ENCODE measurements at regions not wholly inside any gene's neighbourhood (a gene's known extent, or its start where the extent isn't known, plus 50 kb on each side); places are given as distances from the start of the nearest gene placed in this dataset.

- Mint-ChIP-seq H3K4me3 (no peak overlapping the region), H3K4me1 (ENCODE audit: low read depth) (peaks cover 13% of the 10 kb centered on the region), H3K27ac (no peak overlapping the region)
Observed at GRCh38 chr3:102135316-102135715, 286.0 kb downstream of the NFKBIZ start.

GRCh38 chr3:102136183-102136582 is 286.9 kb downstream of the NFKBIZ start:
- H3K9me3 Mint-ChIP-seq (ENCODE audit: low read depth), result no peaks in the 10 kb centered on the region
- H3K4me1 Mint-ChIP-seq (ENCODE audit: low read depth), result peaks cover 7% of the 10 kb centered on the region
- no peaks in the 10 kb centered on the region for H3K27me3 Mint-ChIP-seq
- no peaks in the 10 kb centered on the region for H3K36me3 Mint-ChIP-seq
- no peak overlapping the region for H3K27ac Mint-ChIP-seq
- H3K4me3 Mint-ChIP-seq, result no peak overlapping the region

More at GRCh38 chr3:102135316-102135715, 286.0 kb downstream of the NFKBIZ start:
- no peaks in the 10 kb centered on the region for H3K36me3 Mint-ChIP-seq
- no peaks in the 10 kb centered on the region for H3K27me3 Mint-ChIP-seq
- H3K9me3 Mint-ChIP-seq (ENCODE audit: low read depth), result no peaks in the 10 kb centered on the region

- Mint-ChIP-seq H3K4me3 (no peak overlapping the region), H3K9me3 (ENCODE audit: low read depth) (no peaks in the 10 kb centered on the region), H3K27me3 (no peaks in the 10 kb centered on the region), H3K36me3 (no peaks in the 10 kb centered on the region), H3K4me1 (ENCODE audit: low read depth) (peaks cover 7% of the 10 kb centered on the region), H3K27ac (no peak overlapping the region)
Observed at GRCh38 chr3:102140116-102140515, 290.8 kb downstream of the NFKBIZ start.

DNA sequence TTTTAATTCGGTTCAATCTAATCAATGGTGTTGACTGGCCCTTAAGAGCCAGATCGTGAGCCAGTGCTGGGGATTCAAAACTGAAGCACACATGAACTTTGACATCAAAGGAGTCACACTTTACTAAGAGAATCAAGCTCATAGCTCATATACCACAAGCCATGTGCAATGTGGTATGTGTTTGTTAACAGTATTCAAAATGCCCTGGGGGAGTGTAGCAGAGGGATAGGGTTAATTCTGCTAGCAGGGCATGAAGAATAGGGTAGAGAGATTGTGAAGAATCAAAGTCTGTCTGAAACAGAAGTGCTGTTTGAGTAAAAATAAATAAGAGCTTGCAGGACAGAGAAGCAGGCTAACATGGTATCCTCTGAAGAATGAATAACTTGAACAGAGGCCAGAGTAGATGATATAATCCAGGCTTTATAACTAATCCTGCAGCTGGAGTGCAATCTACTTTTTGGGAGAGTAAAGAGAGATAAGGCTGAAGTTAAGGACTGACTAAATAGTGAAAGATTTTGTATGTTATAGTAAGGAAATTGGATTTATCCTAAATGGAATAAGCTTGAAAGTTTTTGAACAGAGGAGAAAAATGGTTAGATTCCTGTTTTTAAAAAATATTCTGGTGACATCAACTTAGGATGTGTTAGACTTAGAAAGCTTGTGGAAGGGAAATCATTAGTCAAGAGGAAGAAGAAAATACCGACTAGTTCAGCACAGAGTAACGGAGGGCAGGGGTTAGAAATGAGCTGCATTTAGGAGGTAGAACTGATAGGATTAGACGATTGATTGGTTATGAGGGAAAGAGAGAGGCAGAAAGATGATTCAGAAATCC is 292.0 kb downstream of the NFKBIZ start:
- no peaks in the 10 kb centered on the region for H3K27me3 Mint-ChIP-seq
- H3K4me1 Mint-ChIP-seq (ENCODE audit: low read depth), result peaks cover 2% of the 10 kb centered on the region
- H3K4me3 Mint-ChIP-seq, result no peak overlapping the region
- no peaks in the 10 kb centered on the region for H3K36me3 Mint-ChIP-seq
- no peaks in the 10 kb centered on the region for H3K9me3 Mint-ChIP-seq (ENCODE audit: low read depth)
- no peak overlapping the region for H3K27ac Mint-ChIP-seq

DNA sequence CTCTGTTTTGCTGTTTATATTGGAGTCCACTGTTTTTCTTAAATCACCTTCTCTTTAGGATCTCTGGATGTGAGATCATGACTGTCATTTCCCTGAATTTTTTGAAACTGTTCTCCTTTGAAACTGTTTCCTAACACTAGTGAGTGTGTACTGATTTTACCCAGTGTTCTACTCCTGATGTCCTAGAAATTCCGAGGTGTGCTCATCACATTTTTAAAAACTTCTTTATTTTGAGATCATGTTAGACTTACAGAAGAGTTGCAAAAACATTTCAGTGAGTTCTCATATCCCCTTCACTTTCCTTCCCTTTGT is 292.6 kb downstream of the NFKBIZ start:
- Mint-ChIP-seq H3K4me3 (no peak overlapping the region), H3K4me1 (ENCODE audit: low read depth) (peaks cover 2% of the 10 kb centered on the region), H3K27ac (no peak overlapping the region), H3K36me3 (no peaks in the 10 kb centered on the region), H3K27me3 (no peaks in the 10 kb centered on the region), H3K9me3 (ENCODE audit: low read depth) (no peaks in the 10 kb centered on the region)

DNA sequence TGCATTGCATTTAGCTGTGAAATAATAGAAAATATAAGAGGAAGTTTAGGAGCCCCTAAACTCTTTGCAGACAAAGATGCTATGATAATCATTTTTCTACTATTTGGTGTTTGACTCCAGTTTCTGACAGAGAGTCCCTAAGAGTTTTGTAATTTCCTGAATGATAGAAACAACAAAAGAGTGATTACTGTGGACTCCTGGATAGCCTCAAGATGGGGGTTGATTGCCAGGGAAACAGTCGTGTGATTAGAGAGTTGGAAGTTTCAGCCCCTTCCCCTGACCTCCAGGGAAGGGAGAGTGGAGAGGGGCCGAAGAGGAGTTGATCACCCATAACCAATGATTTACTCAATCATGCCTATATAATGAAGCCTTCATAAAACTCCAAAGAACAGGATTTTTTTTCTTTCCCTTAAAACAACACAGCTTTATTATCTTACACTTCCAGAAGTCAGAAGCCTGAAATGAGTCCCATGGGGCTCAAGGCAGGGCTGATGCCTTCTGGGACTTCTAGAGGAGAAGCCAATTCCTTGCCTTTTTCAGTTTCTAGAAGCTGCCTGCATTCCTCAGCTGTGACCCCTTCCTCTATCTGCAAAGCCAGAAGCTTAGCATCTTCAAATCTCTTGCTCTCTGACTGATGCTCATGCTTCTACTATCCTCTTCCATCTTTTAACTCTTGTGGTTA is 292.3 kb upstream of the ZPLD1 start:
- peaks cover 2% of the 10 kb centered on the region for H3K4me1 Mint-ChIP-seq (ENCODE audit: low read depth)

GRCh38 chr3:102143536-102143935 is 291.3 kb upstream of the ZPLD1 start:
- peaks cover 2% of the 10 kb centered on the region for H3K4me1 Mint-ChIP-seq (ENCODE audit: low read depth)
- peaks cover 5% of the 10 kb centered on the region for H3K36me3 Mint-ChIP-seq
- no peaks in the 10 kb centered on the region for H3K27me3 Mint-ChIP-seq
- no peak overlapping the region for H3K27ac Mint-ChIP-seq
- no peak overlapping the region for H3K4me3 Mint-ChIP-seq
- no peaks in the 10 kb centered on the region for H3K9me3 Mint-ChIP-seq (ENCODE audit: low read depth)

More for the DNA sequence above, 292.3 kb upstream of the ZPLD1 start:
- Mint-ChIP-seq H3K27me3 (no peaks in the 10 kb centered on the region), H3K36me3 (peaks cover 2% of the 10 kb centered on the region), H3K27ac (no peak overlapping the region), H3K9me3 (ENCODE audit: low read depth) (no peaks in the 10 kb centered on the region), H3K4me3 (no peak overlapping the region)

- Mint-ChIP-seq H3K4me3 (no peak overlapping the region), H3K9me3 (ENCODE audit: low read depth) (no peaks in the 10 kb centered on the region), H3K4me1 (ENCODE audit: low read depth) (peaks cover 2% of the 10 kb centered on the region), H3K27me3 (no peaks in the 10 kb centered on the region), H3K36me3 (peaks cover 7% of the 10 kb centered on the region), H3K27ac (no peak overlapping the region)
Observed at GRCh38 chr3:102144063-102144462, 290.8 kb upstream of the ZPLD1 start.

GRCh38 chr3:102148598-102149337 is 286.0 kb upstream of the ZPLD1 start:
- Mint-ChIP-seq H3K4me3 (no peak overlapping the region), H3K27ac (no peak overlapping the region), H3K27me3 (no peaks in the 10 kb centered on the region), H3K36me3 (peaks cover 33% of the 10 kb centered on the region), H3K9me3 (ENCODE audit: low read depth) (peaks cover 24% of the 10 kb centered on the region), H3K4me1 (ENCODE audit: low read depth) (peaks cover 13% of the 10 kb centered on the region)

GRCh38 chr3:102151935-102152334 is 282.9 kb upstream of the ZPLD1 start:
- Mint-ChIP-seq H3K9me3 (ENCODE audit: low read depth) (peaks cover 24% of the 10 kb centered on the region), H3K4me3 (no peak overlapping the region), H3K27me3 (no peaks in the 10 kb centered on the region), H3K36me3 (peaks cover 33% of the 10 kb centered on the region), H3K27ac (no peak overlapping the region), H3K4me1 (ENCODE audit: low read depth) (peaks cover 17% of the 10 kb centered on the region)

DNA sequence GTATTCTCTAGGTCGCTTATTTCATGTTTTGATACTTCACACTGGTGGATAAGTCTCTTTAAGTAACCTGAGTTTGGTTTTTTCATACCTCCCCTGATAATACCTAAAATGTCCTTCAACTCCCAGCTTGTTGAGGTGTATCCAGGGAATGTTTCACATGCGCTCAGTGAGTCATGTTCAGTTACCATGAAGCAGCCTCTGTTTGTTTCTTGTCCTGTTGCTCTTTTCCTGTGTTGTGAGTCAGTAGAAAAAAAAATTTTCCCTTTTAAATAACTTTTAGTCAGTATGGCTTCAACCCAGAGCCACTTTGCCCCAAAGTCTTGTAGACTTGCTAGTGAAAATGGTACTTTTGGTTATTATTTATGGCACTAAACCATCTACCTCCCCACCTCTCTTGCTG is 278.4 kb upstream of the ZPLD1 start:
- Mint-ChIP-seq H3K4me1 (ENCODE audit: low read depth) (peaks cover 20% of the 10 kb centered on the region), H3K9me3 (ENCODE audit: low read depth) (peaks cover 9% of the 10 kb centered on the region), H3K27me3 (no peaks in the 10 kb centered on the region), H3K4me3 (no peak overlapping the region), H3K27ac (no peak overlapping the region), H3K36me3 (peaks cover 11% of the 10 kb centered on the region)

DNA sequence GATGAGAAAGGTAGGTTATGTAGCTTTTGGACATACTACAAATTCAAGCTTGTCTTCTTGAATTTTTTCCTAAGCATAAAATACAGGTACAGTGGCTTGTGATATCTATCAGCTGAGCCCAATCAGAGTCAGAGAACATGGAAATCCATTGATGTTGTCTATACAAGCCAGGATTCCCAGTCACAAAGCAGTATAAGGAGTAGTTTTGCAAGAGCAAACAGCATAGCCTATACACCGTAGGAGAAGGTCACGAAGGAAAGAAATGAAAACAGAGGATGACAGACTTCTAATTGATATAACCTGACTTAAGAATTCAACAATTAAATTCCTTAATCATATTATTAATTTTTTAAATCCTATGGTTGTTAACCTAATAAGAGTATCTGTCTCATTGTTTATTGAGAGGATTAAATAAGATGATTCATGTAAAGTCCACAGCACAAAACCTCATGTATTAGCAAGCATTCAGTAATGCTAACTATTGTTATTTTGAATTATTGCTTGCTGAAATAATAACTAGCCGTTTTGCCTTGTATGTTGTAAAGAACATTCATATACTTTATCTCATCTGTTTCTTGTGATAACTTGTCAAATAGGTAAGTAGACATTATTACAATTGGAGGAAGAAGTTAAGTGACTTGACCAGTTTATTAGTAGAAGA is 276.6 kb upstream of the ZPLD1 start:
- Mint-ChIP-seq H3K27me3 (no peaks in the 10 kb centered on the region), H3K27ac (no peak overlapping the region), H3K4me3 (no peak overlapping the region), H3K36me3 (no peaks in the 10 kb centered on the region), H3K4me1 (ENCODE audit: low read depth) (peaks cover 31% of the 10 kb centered on the region), H3K9me3 (ENCODE audit: low read depth) (no peaks in the 10 kb centered on the region)

GRCh38 chr3:102159810-102160451 is 274.9 kb upstream of the ZPLD1 start:
- no peak overlapping the region for H3K27ac Mint-ChIP-seq
- peaks cover 27% of the 10 kb centered on the region for H3K4me1 Mint-ChIP-seq (ENCODE audit: low read depth)
- no peak overlapping the region for H3K4me3 Mint-ChIP-seq
- H3K27me3 Mint-ChIP-seq, result no peaks in the 10 kb centered on the region
- no peaks in the 10 kb centered on the region for H3K36me3 Mint-ChIP-seq
- no peaks in the 10 kb centered on the region for H3K9me3 Mint-ChIP-seq (ENCODE audit: low read depth)

DNA sequence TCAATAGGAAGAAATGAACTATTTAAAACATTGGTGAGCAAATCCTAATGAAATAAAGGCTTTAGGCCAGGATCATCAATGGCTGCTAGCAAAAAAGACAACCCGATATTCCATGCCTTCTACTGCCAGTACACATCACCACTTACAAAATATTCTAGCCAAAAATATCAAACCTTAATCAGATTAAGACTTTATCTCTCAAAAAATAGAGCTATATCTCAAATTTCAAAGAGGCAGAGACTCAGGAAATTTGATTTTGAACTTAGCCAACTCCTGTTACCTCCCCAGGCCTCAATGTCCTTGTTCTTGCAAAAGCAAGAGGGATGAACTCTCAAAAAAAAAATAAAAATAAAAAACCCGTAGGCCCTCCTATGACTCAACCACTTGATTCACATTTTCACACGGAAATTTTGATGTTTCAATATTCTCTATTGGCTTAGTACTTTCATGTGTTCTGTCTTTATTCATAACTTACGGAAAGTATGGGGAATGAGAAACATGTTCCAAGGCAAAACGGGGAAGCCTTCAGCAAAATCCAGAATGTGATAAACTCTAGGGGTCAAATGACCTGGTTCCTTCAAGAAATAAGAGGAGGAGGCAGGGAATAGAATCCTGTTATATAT is 273.3 kb upstream of the ZPLD1 start:
- Mint-ChIP-seq H3K36me3 (no peaks in the 10 kb centered on the region), H3K9me3 (ENCODE audit: low read depth) (no peaks in the 10 kb centered on the region), H3K4me3 (no peak overlapping the region), H3K27ac (peak overlapping the region; percentile 55), H3K27me3 (no peaks in the 10 kb centered on the region), H3K4me1 (ENCODE audit: low read depth) (peaks cover 25% of the 10 kb centered on the region)
